ENCODE measurements at regions not wholly inside any gene's neighbourhood (a gene's known extent, or its start where the extent isn't known, plus 50 kb on each side); places are given as distances from the start of the nearest gene placed in this dataset.

DNA sequence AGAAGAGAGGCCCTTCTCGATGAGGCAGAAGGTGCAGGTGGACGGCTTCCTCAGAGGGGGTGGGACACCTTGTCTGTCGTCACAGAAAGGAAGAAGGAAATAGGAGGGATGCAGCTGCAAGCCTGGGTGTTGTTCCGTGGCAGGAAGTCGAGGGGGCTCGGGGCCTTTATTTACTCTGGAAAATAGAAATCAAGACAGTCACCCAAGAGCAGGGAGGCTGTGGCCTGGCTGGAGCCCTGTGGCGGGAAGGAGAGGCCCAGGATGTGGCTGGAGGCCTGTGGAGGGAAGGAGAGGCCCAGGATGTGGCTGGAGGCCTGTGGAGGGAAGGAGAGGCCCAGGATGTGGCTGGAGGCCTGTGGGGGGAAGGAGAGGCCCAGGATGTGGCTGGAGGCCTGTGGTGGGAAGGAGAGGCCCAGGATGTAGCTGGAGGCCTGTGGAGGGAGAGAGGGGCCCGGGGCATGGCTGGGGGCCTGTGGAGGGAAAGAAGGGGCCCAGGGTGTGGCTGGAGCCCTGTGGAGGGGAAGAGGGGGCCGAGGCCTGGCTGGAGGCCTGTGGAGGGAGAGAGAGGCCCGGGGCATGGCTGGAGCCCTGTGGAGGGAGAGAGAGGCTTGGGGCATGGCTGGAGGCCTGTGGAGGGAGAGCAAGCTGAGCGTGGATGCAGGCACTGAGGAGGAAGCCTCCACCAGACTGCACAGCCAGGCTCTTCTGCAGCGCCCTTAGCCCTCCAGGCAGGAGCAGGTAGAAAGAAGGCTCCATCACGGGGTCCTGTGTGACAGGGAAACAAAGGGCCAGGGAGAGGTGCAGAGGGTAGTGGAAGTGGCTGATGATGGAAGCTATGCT lies 97.3 kb upstream of the SFMBT2 start:
- Histone ChIP-seq H3K9me3 (no peaks in the 10 kb centered on the region), H3K27me3 (no peaks in the 10 kb centered on the region), H3K36me3 (no peaks in the 10 kb centered on the region), H3K4me1 (no peaks in the 10 kb centered on the region), H3K27ac (no peak overlapping the region), H3K4me3 (no peak overlapping the region)
- no peak for DNase-seq (ENCODE audit: low spot score in 2 of 2)
- intact Hi-C loops (cut with DNase I) = no loop called here
- TF ChIP-seq, protein P1, sequence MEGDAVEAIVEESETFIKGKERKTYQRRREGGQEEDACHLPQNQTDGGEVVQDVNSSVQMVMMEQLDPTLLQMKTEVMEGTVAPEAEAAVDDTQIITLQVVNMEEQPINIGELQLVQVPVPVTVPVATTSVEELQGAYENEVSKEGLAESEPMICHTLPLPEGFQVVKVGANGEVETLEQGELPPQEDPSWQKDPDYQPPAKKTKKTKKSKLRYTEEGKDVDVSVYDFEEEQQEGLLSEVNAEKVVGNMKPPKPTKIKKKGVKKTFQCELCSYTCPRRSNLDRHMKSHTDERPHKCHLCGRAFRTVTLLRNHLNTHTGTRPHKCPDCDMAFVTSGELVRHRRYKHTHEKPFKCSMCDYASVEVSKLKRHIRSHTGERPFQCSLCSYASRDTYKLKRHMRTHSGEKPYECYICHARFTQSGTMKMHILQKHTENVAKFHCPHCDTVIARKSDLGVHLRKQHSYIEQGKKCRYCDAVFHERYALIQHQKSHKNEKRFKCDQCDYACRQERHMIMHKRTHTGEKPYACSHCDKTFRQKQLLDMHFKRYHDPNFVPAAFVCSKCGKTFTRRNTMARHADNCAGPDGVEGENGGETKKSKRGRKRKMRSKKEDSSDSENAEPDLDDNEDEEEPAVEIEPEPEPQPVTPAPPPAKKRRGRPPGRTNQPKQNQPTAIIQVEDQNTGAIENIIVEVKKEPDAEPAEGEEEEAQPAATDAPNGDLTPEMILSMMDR (IDR thresholded peaks at IDR 0.05) = no peak

DNA sequence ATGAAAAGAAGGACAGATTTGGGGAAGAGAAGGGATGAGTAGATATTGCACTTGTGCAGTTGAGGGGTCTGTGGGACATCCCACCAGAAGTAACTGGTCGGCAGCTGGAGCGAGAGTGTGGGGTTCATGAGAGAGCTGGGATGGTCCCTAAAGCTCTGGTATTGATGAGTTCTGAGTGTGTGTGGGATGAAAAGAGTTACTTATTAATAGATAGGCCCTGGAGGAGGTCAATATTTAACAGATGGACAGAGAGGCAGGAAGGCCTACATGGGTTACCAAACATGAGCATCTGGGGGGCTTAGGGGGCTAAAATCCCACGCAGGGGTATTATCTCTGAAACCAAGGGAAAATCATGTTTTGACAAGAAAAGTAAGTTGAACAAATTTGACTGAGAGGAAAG lies 95.7 kb upstream of the SFMBT2 start:
- Histone ChIP-seq H3K9me3 (no peaks in the 10 kb centered on the region), H3K27ac (no peak overlapping the region), H3K4me3 (no peak overlapping the region), H3K27me3 (no peaks in the 10 kb centered on the region), H3K36me3 (no peaks in the 10 kb centered on the region), H3K4me1 (no peaks in the 10 kb centered on the region)
- intact Hi-C loops (cut with DNase I) = no loop called here
- TF ChIP-seq, protein P1 (IDR thresholded peaks at IDR 0.05) = no peak
- peak in 1 of 2 donors; percentile 48 for DNase-seq (ENCODE audit: low spot score in 2 of 2)

DNA sequence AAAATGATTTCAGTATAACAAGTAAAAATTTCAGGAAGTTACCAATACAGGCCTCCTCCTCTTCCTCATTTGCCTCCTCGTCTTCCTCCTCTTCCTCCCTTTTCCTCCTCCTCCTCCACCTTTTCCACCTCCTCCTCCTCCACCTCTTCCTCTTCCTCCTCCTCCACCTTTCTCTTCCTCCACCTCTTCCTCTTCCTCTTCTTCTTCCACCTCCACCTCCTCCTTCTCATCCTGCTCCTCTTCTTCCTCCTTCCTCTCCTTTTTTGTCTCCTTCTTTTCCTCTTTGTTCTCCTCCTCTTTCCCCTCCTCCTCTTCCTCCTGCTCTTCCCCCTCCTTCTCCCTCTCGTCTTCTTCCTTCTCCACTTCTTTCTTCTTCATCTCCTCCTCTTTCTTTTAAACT lies 94.4 kb upstream of the SFMBT2 start:
- H3K4me3 ChIP-seq = no peak overlapping the region
- intact Hi-C loops (cut with DNase I) = no loop called here
- H3K36me3 ChIP-seq = no peaks in the 10 kb centered on the region
- TF ChIP-seq, protein P1 (IDR thresholded peaks at IDR 0.05) = no peak
- no peaks in the 10 kb centered on the region for H3K27me3 ChIP-seq
- DNase-seq (ENCODE audit: low spot score in 2 of 2) = no peak
- no peak overlapping the region for H3K27ac ChIP-seq
- H3K9me3 ChIP-seq = no peaks in the 10 kb centered on the region
- H3K4me1 ChIP-seq = no peaks in the 10 kb centered on the region

DNA sequence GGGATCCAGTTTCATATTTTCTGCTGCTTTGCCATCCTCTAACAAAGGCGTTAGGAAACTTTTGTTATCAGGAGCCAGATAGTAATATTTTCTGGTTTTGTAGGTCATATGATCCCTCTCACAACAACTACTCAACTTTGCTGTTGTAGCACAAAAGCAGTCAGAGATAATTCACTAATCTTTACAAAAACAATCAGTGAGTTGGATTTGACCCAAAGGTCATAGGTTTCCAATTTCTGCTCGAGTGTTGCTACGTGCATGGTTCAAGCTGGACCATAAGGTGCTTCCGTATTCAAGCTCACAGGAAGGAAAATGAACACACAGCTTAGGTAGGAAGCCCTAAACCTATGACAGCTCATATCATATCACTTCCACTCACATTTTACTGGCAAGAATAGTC lies 92.4 kb upstream of the SFMBT2 start:
- Histone ChIP-seq H3K4me3 (no peak overlapping the region), H3K36me3 (no peaks in the 10 kb centered on the region), H3K27me3 (no peaks in the 10 kb centered on the region), H3K4me1 (no peaks in the 10 kb centered on the region), H3K9me3 (no peaks in the 10 kb centered on the region), H3K27ac (no peak overlapping the region)
- intact Hi-C loops (cut with DNase I) = no loop called here
- no peak for DNase-seq (ENCODE audit: low spot score in 2 of 2)
- TF ChIP-seq, protein P1 (IDR thresholded peaks at IDR 0.05) = no peak

DNA sequence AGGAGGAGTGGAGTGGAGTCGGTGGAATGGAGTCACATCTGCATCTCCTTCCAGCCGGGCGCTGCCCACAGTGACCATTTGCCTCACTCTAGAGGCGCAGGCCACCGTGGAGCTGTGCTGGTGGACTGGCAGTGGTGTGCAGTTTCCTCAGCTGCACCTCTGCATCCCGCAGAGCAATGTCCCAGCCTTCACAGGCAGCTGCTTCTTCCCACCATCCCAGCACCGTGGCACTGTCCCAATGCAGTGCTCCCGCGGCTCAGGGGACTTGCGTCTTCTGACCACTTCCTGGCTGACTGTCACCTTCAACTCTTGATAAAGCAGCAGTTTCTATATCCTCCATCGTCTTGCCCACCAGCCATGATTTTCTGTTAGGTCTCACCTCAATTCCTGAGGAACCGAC lies 90.3 kb upstream of the SFMBT2 start:
- Histone ChIP-seq H3K27me3 (no peaks in the 10 kb centered on the region), H3K4me1 (no peaks in the 10 kb centered on the region), H3K9me3 (no peaks in the 10 kb centered on the region), H3K27ac (no peak overlapping the region), H3K36me3 (no peaks in the 10 kb centered on the region), H3K4me3 (no peak overlapping the region)
- intact Hi-C loops (cut with DNase I) = no loop called here
- no peak for DNase-seq (ENCODE audit: low spot score in 2 of 2)
- TF ChIP-seq, protein P1 (IDR thresholded peaks at IDR 0.05) = no peak
